Neural cell (in vitro differentiated cells): ENCODE measurements at regions not wholly inside any gene's neighbourhood (a gene's known extent, or its start where the extent isn't known, plus 50 kb on each side); places are given as distances from the start of the nearest gene placed in this dataset.

Source experiments
- H2AFZ ChIP-seq: fragments of 200-600, 300-800 bp; sonication (generic), shearing (Covaris generic); 2 replicates; pipeline ENCODE4 v1.6.0; 2014; ENCODE audit warnings: low read depth, mild to moderate bottlenecking, antibody characterized with exemption, low read length, moderate library complexity
- H3F3A ChIP-seq: fragments of 200-600 bp; shearing (Covaris generic); 2 replicates; pipeline ENCODE4 v1.6.1; 2016; ENCODE audit warnings: mild to moderate bottlenecking, moderate library complexity, mixed read lengths, antibody characterized with exemption, low read length; ENCODE audit not compliant: insufficient read depth, poor library complexity, severe bottlenecking
- H3K27ac ChIP-seq: fragments of 200-600, 300-800 bp; sonication (generic), shearing (Covaris generic); 2 replicates; pipeline ENCODE4 v1.5.1; 2014; ENCODE audit warnings: mild to moderate bottlenecking, low read length, moderate library complexity
- H3K27me3 ChIP-seq: fragments of 300-800, 200-600 bp; sonication (generic), shearing (Covaris generic); 2 replicates; pipeline ENCODE4 v1.6.0; 2014; ENCODE audit warnings: mild to moderate bottlenecking, low read depth, low read length, moderate library complexity; ENCODE audit not compliant: insufficient read depth
- H3K36me3 ChIP-seq: fragments of 300-800, 200-600 bp; sonication (generic), shearing (Covaris generic); 2 replicates; pipeline ENCODE4 v1.5.1; 2014; ENCODE audit warnings: mild to moderate bottlenecking, antibody characterized with exemption, low read length, moderate library complexity; ENCODE audit not compliant: insufficient read depth
- H3K4me2 ChIP-seq: fragments of 300-800, 200-600 bp; sonication (generic), shearing (Covaris generic); 2 replicates; pipeline ENCODE4 v1.6.0; 2014; ENCODE audit warnings: mild to moderate bottlenecking, low read length
- H3K4me3 ChIP-seq: fragments of 300-800, 200-600 bp; sonication (generic), shearing (Covaris generic); 2 replicates; pipeline ENCODE4 v1.5.1; 2014; ENCODE audit warnings: mild to moderate bottlenecking, low read length, moderate library complexity
- H3K79me2 ChIP-seq: fragments of 200-600 bp; shearing (Covaris generic); replicated peaks from 2 replicates; pipeline ENCODE4 v1.6.0; 2014; ENCODE audit warnings: mild to moderate bottlenecking, low read length, moderate library complexity; ENCODE audit not compliant: insufficient read depth
- H3K9ac ChIP-seq: fragments of 300-800, 200-600 bp; sonication (generic), shearing (Covaris generic); 2 replicates; pipeline ENCODE4 v1.6.1; 2016; ENCODE audit warnings: mild to moderate bottlenecking, low read length, mixed read lengths
- H3K9me2 ChIP-seq: fragments of 200-600 bp; shearing (Covaris generic); 2 replicates; pipeline ENCODE4 v1.6.1; 2016; ENCODE audit warnings: mild to moderate bottlenecking, low read length, mixed read lengths; ENCODE audit not compliant: insufficient read depth
- H3K9me3 ChIP-seq: fragments of 200-600, 300-800 bp; sonication (generic), shearing (Covaris generic); 2 replicates; pipeline ENCODE4 v1.6.1; 2016; ENCODE audit warnings: mild to moderate bottlenecking, mixed run types, low read length, moderate library complexity, mixed read lengths
- H4K20me1 ChIP-seq: fragments of 200-600 bp; shearing (Covaris generic); 2 replicates; pipeline ENCODE4 v1.6.1; 2016; ENCODE audit warnings: mild to moderate bottlenecking, mixed run types; ENCODE audit not compliant: insufficient read depth
- EP300 ChIP-seq: fragments of 450-650 bp; conservative IDR thresholded peaks from 2 replicates; pipeline ENCODE4 v1.6.1; 2014; ENCODE audit warnings: antibody characterized with exemption, mild to moderate bottlenecking, moderate library complexity; ENCODE audit not compliant: poor library complexity, severe bottlenecking
- EZH2 ChIP-seq: fragments of 200-600, 300-800 bp; shearing (Covaris generic), sonication (generic); IDR thresholded peaks from 2 replicates; pipeline ENCODE4 v1.6.1; 2014; ENCODE audit warnings: antibody characterized with exemption, low read length, borderline replicate concordance, mild to moderate bottlenecking; ENCODE audit not compliant: insufficient read depth, poor library complexity, severe bottlenecking
- MXI1 ChIP-seq: fragments of 450-650 bp; conservative IDR thresholded peaks from 2 replicates; pipeline ENCODE4 v1.6.1; 2014; ENCODE audit warnings: antibody characterized with exemption, mild to moderate bottlenecking; ENCODE audit not compliant: poor library complexity, severe bottlenecking
- POLR2AphosphoS5 ChIP-seq: IDR thresholded peaks from 2 replicates; pipeline ENCODE4 v1.6.1; 2012
- RAD21 ChIP-seq: fragments of 450-650 bp; conservative IDR thresholded peaks from 2 replicates; pipeline ENCODE4 v1.6.1; 2014; ENCODE audit warnings: antibody characterized with exemption, mild to moderate bottlenecking, moderate library complexity
- REST ChIP-seq: IDR thresholded peaks from 2 replicates; pipeline ENCODE4 v1.6.1; 2012; ENCODE audit warnings: borderline replicate concordance
- SMC3 ChIP-seq: fragments of 450-650 bp; conservative IDR thresholded peaks from 2 replicates; pipeline ENCODE4 v1.6.1; 2014; ENCODE audit warnings: antibody characterized with exemption, mild to moderate bottlenecking, moderate library complexity; ENCODE audit not compliant: poor library complexity
- TAF1 ChIP-seq: IDR thresholded peaks from 2 replicates; pipeline ENCODE4 v1.6.1; 2012; ENCODE audit warnings: low read depth
- TF ChIP-seq, protein P1 (sequence below): fragments of 450-650 bp; IDR thresholded peaks from 2 replicates; pipeline ENCODE4 v1.5.1; 2014; ENCODE audit warnings: antibody characterized with exemption, mild to moderate bottlenecking, moderate library complexity; ENCODE audit not compliant: poor library complexity, severe bottlenecking

GRCh38 chr12:107855471-107855870, 81.0 kb downstream of the ASCL4 start:
- H3K9me3 ChIP-seq, result no peaks in the 10 kb centered on the region
- peaks cover 3% of the 10 kb centered on the region for H3K27me3 ChIP-seq
- no peak overlapping the region for H2AFZ ChIP-seq

GRCh38 chr12:107856096-107856495, 81.6 kb downstream of the ASCL4 start:
- Histone ChIP-seq H3K4me3 (no peak overlapping the region), H2AFZ (no peak overlapping the region), H3K4me2 (no peak overlapping the region), H3K27me3 (peaks cover 3% of the 10 kb centered on the region), H3K9me2 (no peaks in the 10 kb centered on the region), H3K79me2 (no peaks in the 10 kb centered on the region), H3K36me3 (no peaks in the 10 kb centered on the region), H3K27ac (no peak overlapping the region), H3K9me3 (no peaks in the 10 kb centered on the region), H3F3A (no peaks in the 10 kb centered on the region), H3K9ac (no peak overlapping the region), H4K20me1 (no peaks in the 10 kb centered on the region)
- no peak for TF ChIP-seq TAF1
- TF ChIP-seq EP300, result no peak
- no peak for TF ChIP-seq POLR2AphosphoS5
- TF ChIP-seq REST, result no peak
- no peak for TF ChIP-seq MXI1
- no peak for TF ChIP-seq EZH2
- TF ChIP-seq, protein P1, sequence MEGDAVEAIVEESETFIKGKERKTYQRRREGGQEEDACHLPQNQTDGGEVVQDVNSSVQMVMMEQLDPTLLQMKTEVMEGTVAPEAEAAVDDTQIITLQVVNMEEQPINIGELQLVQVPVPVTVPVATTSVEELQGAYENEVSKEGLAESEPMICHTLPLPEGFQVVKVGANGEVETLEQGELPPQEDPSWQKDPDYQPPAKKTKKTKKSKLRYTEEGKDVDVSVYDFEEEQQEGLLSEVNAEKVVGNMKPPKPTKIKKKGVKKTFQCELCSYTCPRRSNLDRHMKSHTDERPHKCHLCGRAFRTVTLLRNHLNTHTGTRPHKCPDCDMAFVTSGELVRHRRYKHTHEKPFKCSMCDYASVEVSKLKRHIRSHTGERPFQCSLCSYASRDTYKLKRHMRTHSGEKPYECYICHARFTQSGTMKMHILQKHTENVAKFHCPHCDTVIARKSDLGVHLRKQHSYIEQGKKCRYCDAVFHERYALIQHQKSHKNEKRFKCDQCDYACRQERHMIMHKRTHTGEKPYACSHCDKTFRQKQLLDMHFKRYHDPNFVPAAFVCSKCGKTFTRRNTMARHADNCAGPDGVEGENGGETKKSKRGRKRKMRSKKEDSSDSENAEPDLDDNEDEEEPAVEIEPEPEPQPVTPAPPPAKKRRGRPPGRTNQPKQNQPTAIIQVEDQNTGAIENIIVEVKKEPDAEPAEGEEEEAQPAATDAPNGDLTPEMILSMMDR, result no peak
- TF ChIP-seq RAD21, result no peak
- no peak for TF ChIP-seq SMC3

More at GRCh38 chr12:107855471-107855870, 81.0 kb downstream of the ASCL4 start:
- Histone ChIP-seq H3K9me2 (no peaks in the 10 kb centered on the region), H3K27ac (no peak overlapping the region), H3K4me3 (no peak overlapping the region), H3K36me3 (no peaks in the 10 kb centered on the region), H3K4me2 (no peak overlapping the region), H3K79me2 (no peaks in the 10 kb centered on the region), H3K9ac (no peak overlapping the region), H4K20me1 (no peaks in the 10 kb centered on the region), H3F3A (no peaks in the 10 kb centered on the region)
- TF ChIP-seq, protein P1, result no peak
- TF ChIP-seq REST, result no peak
- no peak for TF ChIP-seq MXI1
- TF ChIP-seq EP300, result no peak
- no peak for TF ChIP-seq EZH2
- no peak for TF ChIP-seq POLR2AphosphoS5
- TF ChIP-seq RAD21, result no peak
- no peak for TF ChIP-seq TAF1
- TF ChIP-seq SMC3, result no peak
